ENCODE measurements at regions not wholly inside any gene's neighbourhood (a gene's known extent, or its start where the extent isn't known, plus 50 kb on each side); places are given as distances from the start of the nearest gene placed in this dataset.

DNA sequence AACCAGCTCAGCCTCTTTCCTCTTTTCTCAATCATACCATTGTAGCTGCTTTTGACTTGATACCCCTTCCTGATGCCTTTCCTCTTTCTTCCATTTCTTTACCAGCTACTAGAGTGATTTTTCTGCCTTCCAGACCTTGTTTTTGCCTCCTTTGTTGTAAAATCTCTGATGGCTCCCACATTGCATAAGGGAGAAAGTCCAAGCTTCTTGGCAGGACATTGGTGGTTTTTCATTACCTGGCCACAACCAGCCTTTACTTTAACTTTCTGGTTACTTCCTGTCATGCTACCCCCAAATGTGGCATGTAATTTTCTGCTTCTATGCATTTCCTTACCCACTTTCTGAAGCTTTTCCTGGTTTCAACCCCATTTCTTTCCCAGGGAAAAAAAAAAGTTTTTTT, 452.5 kb downstream of the TMEM38B start:
- TF ChIP-seq BHLHE40 (IDR thresholded peaks at IDR 0.05; ENCODE audit: borderline replicate concordance) = no peak
- no peak for TF ChIP-seq ZNF384 (IDR thresholded peaks at IDR 0.05)
- TF ChIP-seq LEF1 (IDR thresholded peaks at IDR 0.05; ENCODE audit: borderline replicate concordance) = no peak
- TF ChIP-seq FOXM1 (IDR thresholded peaks at IDR 0.05; ENCODE audit: borderline replicate concordance) = no peak
- no peak for TF ChIP-seq HDGF (IDR thresholded peaks at IDR 0.05; ENCODE audit: borderline replicate concordance)
- TF ChIP-seq L3MBTL2 (conservative IDR thresholded peaks at IDR 0.05) = no peak
- no peak for TF ChIP-seq SUZ12 (IDR thresholded peaks at IDR 0.05)
- no peak for TF ChIP-seq FOXA1 (IDR thresholded peaks at IDR 0.05)
- no peak for TF ChIP-seq FOXK2 (IDR thresholded peaks at IDR 0.05)
